Left cardiac atrium (tissue), 4 donors: ENCODE measurements at regions not wholly inside any gene's neighbourhood (a gene's known extent, or its start where the extent isn't known, plus 50 kb on each side); places are given as distances from the start of the nearest gene placed in this dataset.
A peak's percentile ranks its signal among the peaks of the same experiment; 100 is the strongest.

Experiments used
- ATAC-seq, 2 donors: fragments of 200-7000 bp; cut with Tn5 transposase; one replicate each; pipeline ENCODE4 v1.9.1; 2020; ENCODE audit warnings: mild to moderate bottlenecking in 2 of 2, moderate library complexity in 2 of 2
- DNase-seq: peaks from one replicate; pipeline ENCODE4 v3.0.0-alpha.2; 2020
- intact Hi-C, 2 donors: fragments of 100-400 bp; cut with DNase I; formaldehyde crosslinking; loops; one replicate each; pipeline versions ENCODE4 v1.14.1 to v1.15.1; 2022 to 2023
- donor health status: DM: no; HTN: yes; CAD: no.
- donor health status: DM: no; HTN: yes; CAD: no; lungs with severe emphysema.
- donor health status: DM: yes; HTN: yes; CAD: no.
- donor health status: Dilated cardiomyopathy.

- intact Hi-C loops: no loop called here
- no peak for ATAC-seq
- no peak for DNase-seq
Measured at GRCh38 chr7:112892263-112892662, 102.1 kb upstream of the TMEM168 start.

- DNase-seq (no peak), ATAC-seq (no peak)
- intact Hi-C loops: no loop called here
Measured at GRCh38 chr7:112891698-112892097, 101.5 kb upstream of the TMEM168 start.

DNA sequence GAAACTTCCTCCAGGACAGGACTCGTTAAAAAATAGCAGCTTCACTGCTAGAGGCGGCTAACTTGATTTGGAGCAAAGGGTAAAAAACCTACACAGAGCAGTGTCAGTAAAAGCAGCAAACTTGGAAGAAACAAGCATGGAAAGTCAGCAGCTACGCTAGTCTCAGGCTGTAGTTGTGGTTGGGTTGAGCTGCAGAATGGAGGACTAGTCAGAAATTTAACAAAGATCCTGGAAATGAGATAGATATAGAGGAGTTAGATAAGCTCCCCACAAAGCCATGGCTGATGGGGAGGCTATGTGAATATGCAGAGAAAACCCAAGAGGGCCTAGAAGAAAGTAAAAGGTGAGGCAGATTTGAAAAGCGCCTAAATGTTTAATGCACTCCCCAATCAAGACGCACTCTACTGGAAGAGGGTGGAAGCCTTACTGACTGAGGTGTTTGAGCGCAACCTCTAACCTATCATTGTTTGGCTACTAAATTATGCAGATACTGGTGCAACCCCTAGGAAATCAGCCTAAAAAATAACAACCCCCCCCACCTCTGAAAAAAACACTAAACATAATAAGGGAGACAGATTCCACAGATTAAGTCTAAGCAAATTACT lies 99.7 kb upstream of the TMEM168 start:
- intact Hi-C loops: no loop called here
- ATAC-seq: no peak
- DNase-seq: no peak

DNA sequence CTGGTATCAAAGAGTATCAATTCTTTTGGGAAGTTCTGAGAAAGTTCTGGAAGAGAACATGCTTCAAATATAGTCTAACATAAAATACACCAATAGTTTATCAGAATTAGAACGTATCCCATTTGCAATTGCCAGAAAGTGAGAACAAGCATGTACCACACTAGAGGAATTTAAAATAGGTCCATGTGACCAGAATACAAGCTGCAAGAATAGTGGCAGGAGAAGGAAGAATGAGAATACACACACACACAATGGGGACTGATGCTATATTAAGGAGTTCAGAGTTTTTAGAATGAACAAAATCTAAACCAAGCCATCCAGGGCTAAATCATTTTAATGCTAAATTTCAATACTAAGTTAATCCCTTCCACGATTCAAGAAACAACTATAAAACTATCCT lies 99.1 kb upstream of the TMEM168 start:
- intact Hi-C loops: no loop called here
- no peak for DNase-seq
- no peak for ATAC-seq

DNA sequence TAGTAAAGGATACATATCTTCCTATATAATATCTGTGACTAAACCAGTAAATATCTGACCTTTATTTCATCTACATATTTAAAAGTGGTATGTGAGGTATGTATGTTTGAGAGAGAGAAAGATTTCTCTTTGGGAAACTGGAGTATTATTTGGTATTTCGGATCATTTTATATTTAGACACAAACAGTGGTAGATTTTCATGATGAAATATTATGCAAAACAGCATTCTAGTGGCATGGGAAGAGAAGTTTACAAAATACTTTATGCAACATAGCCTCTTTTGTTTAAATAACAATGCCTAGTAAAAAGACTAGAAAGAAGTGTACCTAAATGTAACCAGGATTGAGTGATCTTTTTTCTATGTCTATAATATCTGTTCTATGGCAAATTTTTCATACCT lies 98.6 kb upstream of the TMEM168 start:
- ATAC-seq (no peak), DNase-seq (no peak)
- intact Hi-C loops: no loop called here

- intact Hi-C loops: no loop called here
- ATAC-seq (no peak), DNase-seq (no peak)
Measured at GRCh38 chr7:112887976-112888375, 97.8 kb upstream of the TMEM168 start.

- DNase-seq (no peak), ATAC-seq (no peak)
- intact Hi-C loops: no loop called here
Measured at GRCh38 chr7:112887337-112887736, 97.1 kb upstream of the TMEM168 start.

GRCh38 chr7:112886208-112886607 lies 96.0 kb upstream of the TMEM168 start:
- intact Hi-C loops: no loop called here
- no peak for DNase-seq
- no peak for ATAC-seq

DNA sequence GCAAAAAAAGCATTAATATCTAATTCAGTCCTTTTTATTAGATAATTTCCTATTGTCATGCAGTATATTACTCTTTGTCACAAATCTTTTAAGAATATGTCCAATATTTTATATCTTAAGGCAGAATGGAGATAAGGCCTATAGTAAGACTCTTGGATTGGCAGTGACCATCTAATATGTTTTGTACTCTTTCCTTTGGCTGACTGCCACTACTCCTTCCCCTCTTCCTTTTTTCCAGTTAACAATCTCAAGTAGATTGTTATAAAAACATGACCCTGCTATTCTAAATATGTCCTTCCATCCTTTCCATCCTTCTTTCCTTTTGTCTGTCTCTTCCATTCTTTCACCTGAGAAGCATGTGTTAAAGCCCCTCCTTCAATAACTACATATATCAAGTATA lies 92.8 kb upstream of the TMEM168 start:
- peak in 1 of 2 donors; percentile 19 for ATAC-seq
- intact Hi-C loops: no loop called here
- DNase-seq: no peak

GRCh38 chr7:112882511-112882910 lies 92.3 kb upstream of the TMEM168 start:
- intact Hi-C loops: no loop called here
- DNase-seq (no peak), ATAC-seq (no peak)

DNA sequence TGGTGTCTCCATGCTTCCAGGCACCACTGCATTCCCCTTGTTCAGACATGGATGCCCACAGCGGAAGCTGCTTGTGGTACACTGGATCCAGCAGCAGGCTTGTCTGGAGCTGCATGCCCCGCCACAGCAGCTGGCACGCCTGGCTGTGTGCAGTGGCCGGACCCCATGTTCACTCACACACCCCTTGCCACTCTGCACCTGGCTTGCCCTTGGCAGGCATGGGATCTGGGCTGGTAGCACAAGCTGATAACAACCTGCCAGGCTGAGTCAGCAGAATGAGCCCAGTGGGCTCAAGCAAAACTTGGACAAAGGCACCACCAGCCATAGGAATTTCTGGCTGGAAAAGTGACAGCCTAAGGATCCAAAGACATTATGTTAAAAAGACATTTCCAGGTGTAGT lies 91.8 kb upstream of the TMEM168 start:
- intact Hi-C loops: no loop called here
- no peak for DNase-seq
- ATAC-seq: peak; percentile 44 to 57

GRCh38 chr7:112880818-112881418 lies 90.7 kb upstream of the TMEM168 start:
- DNase-seq: no peak
- no peak for ATAC-seq
- intact Hi-C loops: no loop called here

GRCh38 chr7:112877691-112878460 lies 87.7 kb upstream of the TMEM168 start:
- DNase-seq (no peak), ATAC-seq (no peak)
- intact Hi-C loops: no loop called here

GRCh38 chr7:112876877-112877276 lies 86.7 kb upstream of the TMEM168 start:
- no peak for DNase-seq
- intact Hi-C loops: no loop called here
- no peak for ATAC-seq

DNA sequence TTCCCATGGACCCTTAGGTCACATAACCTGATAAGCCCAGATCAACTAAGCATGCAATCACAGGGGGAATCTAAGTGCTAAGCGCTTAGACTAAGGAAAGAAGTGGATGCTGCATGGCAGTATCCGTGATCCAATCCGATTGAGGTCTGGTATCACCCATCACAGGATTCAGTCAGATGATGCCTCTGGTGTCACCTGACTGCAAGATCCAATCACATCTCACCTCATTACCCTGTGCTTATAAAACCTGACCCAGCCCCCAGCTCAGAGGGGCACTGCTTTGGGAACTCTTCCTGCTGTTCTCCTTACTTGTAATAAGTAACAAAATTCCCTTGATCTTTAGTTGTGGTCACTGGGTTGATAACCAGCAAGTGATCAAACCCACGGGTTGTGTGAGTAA lies 84.7 kb upstream of the TMEM168 start:
- DNase-seq: no peak
- no peak for ATAC-seq
- intact Hi-C loops: no loop called here

DNA sequence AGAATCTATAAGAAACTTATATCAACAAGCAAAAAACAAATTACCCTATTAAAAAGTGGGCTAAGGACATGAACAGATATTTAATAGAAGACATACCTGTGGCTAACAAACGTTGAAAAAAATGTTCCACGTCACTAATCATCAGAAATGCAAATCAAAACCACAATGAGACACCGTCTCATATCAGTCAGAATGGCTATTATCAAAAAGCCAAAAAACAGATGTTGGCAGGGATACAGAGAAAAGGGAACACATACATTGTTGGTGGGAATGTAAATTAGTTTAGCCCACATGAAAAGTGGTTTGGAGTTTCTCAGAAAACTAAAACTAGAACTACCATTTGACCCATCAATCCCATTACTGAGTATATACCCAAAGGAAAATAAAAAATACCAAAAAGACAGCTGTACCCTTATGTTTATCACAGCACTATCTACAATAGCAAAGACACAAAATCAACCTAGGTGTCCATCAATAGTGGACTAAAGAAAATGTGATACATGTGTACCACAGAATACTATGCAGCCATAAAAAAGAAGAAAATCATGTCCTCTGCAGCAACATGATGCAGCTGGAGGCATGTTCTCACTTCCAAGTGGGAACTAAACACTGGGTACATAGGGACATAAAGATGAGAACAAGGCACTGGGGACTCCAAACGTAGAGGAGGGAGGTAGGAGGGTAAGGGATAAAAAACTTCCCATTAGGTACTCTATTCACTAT lies 83.8 kb upstream of the TMEM168 start:
- intact Hi-C loops: no loop called here
- ATAC-seq: no peak

DNA sequence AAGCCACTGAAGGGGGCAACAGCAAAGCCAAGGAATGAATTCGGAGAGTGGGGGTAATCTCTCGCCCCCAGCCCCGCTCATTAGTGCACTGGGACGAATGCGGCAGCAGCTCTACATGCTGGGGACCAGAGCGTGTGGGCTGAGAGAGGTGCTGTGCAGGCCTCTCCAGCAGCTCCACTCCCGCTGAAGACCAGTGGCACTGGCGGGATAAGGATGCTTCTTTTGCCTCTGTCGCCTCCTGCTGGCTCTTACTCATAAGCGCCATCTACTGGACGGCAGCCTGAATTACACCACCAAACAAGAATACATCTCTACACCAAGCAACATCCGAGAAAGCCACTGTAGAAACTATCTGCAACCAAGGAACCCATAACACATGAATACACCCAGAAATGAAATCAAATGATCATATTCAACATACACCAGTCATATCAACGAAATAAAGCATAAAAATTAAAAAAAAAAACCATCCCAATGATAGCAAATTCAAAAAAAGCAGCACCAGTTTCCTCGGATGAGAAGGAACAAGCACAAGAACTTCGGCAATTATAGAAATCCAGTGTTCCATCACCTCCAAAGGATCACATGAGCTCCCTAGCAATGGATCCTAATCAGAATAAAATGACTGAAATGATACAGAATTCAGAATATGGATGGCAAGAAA lies 79.0 kb upstream of the TMEM168 start:
- DNase-seq (no peak), ATAC-seq (peak in 1 of 2 donors; percentile 12)
- intact Hi-C loops: no loop called here

More for the DNA sequence above, 83.8 kb upstream of the TMEM168 start:
- DNase-seq: no peak

DNA sequence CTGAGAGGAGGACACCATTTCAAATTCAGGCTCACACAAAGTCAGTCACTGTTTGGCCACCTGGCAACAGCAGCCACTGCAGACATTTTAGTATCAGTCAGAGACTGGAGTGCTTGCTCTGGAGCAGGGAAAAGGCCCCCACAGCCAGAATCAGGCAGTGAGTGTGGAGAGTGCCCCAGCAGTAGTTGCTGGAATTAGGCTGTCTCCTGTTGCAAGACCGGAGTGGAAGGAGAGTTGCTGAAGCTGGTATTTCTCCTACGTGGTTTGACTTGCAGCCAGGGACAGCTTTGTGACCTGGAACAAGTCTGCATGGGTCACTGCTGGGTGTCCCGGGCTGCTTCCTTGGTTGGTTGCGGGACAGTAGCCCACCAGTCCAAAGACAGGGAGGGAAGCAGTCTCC lies 78.4 kb upstream of the TMEM168 start:
- DNase-seq (no peak), ATAC-seq (peak; percentile 23 to 41)
- intact Hi-C loops: no loop called here

GRCh38 chr7:112866424-112866823 lies 76.2 kb upstream of the TMEM168 start:
- intact Hi-C loops: no loop called here
- ATAC-seq (peak in 1 of 2 donors; percentile 47), DNase-seq (no peak)

- intact Hi-C loops: no loop called here
- DNase-seq (no peak), ATAC-seq (no peak)
Measured at GRCh38 chr7:112864380-112864779, 74.2 kb upstream of the TMEM168 start.
